GM12874 (cell line): ENCODE measurements at regions not wholly inside any gene's neighbourhood (a gene's known extent, or its start where the extent isn't known, plus 50 kb on each side); places are given as distances from the start of the nearest gene placed in this dataset.

Experiments
- CTCF ChIP-seq: IDR thresholded peaks from 2 replicates; pipeline ENCODE4 v1.5.1; 2011; ENCODE audit warnings: low read depth, mild to moderate bottlenecking, control low read depth, low read length, moderate library complexity; ENCODE audit not compliant: insufficient read depth

GRCh38 chr1:208851366-208851765 lies 607.2 kb upstream of the PLXNA2 start:
- no peak for TF ChIP-seq CTCF

GRCh38 chr1:208852911-208853310 lies 608.7 kb upstream of the PLXNA2 start:
- TF ChIP-seq CTCF, result no peak

GRCh38 chr1:208855403-208855802 lies 611.2 kb upstream of the PLXNA2 start:
- TF ChIP-seq CTCF, result no peak

GRCh38 chr1:208857465-208857864 lies 613.3 kb upstream of the PLXNA2 start:
- TF ChIP-seq CTCF, result no peak

- no peak for TF ChIP-seq CTCF
These were observed 614.6 kb upstream of the PLXNA2 start for GRCh38 chr1:208858738-208859137.

GRCh38 chr1:208864366-208864965 lies 620.3 kb upstream of the PLXNA2 start:
- TF ChIP-seq CTCF, result no peak

GRCh38 chr1:208866386-208866955 lies 622.3 kb upstream of the PLXNA2 start:
- TF ChIP-seq CTCF, result no peak
